ENCODE measurements at regions not wholly inside any gene's neighbourhood (a gene's known extent, or its start where the extent isn't known, plus 50 kb on each side); places are given as distances from the start of the nearest gene placed in this dataset.
A peak's percentile ranks its signal among the peaks of the same experiment; 100 is the strongest.

GRCh38 chr2:185147361-185147760 lies 549.0 kb downstream of the ZNF804A start:
- no peak for DNase-seq (ENCODE audit: low spot score)

- no peak for DNase-seq (ENCODE audit: low spot score)
Measured at GRCh38 chr2:185152186-185152585, 553.9 kb downstream of the ZNF804A start.

- no peak for DNase-seq (ENCODE audit: low spot score)
Measured at GRCh38 chr2:185161701-185162100, 563.4 kb downstream of the ZNF804A start.

- no peak for DNase-seq (ENCODE audit: low spot score)
Measured at GRCh38 chr2:185174353-185174752, 564.3 kb upstream of the FSIP2 start.

DNA sequence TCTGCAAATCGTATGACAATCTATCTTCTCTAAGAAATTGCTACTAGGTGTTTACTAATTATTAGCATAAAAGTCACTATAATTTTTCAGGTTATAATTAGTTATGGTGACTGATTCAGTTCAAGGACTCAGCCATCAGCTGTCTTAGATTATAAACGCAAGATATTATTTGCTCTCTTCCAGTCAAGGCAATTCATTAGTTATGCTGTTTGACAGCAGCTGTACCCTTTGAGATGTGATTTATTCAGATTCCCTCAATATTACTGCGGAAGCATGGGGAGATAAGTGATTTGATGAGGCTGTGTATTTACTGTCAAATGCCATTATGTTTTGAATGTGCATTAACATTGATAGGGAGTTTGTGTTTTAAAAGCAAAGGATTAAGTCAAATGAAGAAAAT lies 558.9 kb upstream of the FSIP2 start:
- DNase-seq (ENCODE audit: low spot score), result no peak

DNA sequence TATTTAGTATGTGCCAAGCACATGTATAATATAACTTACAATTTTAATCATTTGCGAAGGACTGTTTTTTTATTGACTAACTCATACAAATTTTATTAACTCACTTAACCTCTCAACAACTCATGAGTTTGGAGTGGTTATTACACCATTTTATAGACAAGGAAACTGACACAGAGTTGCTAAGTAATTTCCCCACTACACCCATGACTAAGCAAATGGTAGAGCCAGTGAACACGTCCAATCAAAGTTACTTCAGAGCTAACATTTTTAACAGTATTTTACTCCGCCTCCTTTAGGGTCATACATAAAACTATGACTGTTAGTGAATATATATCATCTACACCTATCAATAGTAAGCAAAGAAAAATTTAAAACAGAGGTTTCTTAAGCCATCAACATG lies 556.7 kb upstream of the FSIP2 start:
- no peak for DNase-seq (ENCODE audit: low spot score)

GRCh38 chr2:185185044-185185443 lies 553.6 kb upstream of the FSIP2 start:
- no peak for DNase-seq (ENCODE audit: low spot score)

- no peak for DNase-seq (ENCODE audit: low spot score)
Measured at GRCh38 chr2:185187421-185187820, 551.2 kb upstream of the FSIP2 start.

GRCh38 chr2:185188656-185189055 lies 549.9 kb upstream of the FSIP2 start:
- DNase-seq (ENCODE audit: low spot score), result no peak

- DNase-seq (ENCODE audit: low spot score), result no peak
Measured at GRCh38 chr2:185201063-185201462, 537.5 kb upstream of the FSIP2 start.

DNA sequence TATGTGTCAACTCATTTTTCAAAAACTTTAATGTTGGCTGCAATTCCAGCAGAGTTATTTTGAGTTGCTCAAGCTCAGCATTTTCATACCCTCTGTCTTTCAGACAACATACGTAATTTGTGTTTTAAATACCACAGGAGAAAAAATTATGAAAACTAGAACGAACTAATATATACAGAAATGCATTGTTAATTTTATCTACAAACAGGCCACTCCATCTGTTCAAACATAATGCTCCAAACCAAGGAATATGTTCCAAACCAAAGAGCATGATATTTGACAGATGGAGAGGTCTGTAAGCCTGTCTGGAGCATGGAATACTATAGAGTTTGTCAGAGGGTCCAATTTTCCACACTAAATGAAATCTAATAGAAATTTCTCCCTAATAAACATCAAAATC lies 536.2 kb upstream of the FSIP2 start:
- no peak for DNase-seq (ENCODE audit: low spot score)

DNA sequence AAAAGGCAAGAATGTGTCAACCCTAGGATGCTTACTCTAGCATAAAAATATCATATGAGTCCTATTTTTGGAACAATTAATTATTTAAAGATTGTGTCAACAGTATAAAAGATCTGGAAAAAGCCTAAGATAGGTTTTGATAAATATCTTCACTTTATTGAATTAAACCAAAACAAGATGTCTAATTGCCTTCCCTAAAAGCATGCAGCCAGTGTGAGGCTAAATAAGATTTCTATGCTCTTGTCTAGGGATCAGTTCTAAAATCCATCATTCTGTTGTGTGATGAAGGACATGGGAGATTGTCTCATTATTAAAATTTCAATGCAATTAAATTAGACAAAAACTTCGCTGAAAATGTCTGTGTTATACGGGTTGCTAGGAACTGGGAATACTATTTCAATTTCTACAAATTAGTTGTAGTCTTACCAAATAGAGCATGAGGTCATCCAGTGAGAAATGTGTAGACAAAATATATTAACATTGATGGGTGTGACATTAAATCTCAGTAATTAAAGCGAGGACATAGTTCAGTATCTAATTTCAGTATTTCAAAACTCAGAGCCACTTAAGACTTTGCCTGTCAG lies 535.6 kb upstream of the FSIP2 start:
- no peak for DNase-seq (ENCODE audit: low spot score)

DNA sequence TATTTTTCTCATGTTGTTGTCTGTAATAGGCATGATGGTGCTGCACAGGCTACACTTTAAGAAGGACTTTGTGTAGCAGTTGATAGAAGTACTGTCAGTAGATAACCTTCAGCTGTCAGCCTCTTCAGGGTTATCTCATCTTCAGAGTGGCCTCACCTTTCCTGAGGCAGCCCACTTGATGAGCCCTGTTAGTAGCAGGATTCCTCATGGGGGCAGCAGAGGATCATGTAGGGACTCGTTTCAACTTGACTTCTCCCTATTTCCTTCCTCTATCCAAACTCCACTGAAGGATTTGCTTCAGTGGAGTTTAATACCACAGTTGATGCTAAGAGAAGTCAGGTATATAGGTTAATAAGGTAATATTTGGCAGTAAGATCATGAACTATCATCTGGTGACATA lies 530.3 kb upstream of the FSIP2 start:
- peak; percentile 50 for DNase-seq (ENCODE audit: low spot score)

DNA sequence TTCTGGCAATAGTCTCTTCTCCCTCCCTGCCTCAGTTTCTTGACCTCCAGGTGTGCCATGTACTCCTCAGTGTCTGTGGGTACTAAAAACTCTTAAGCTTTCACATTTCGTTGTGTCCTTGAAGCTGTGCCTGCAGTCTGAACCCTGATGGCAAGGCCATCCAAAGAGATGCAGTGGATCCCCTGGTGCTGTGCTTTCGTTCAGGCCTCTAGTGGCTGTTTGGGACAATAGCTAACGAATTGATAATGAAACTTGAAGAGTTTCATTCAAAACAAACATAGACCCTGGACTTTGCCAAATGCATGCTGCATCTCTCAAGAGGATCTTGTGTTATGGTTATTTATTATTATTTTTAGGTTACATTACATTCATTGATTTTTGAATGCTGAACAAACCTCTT lies 523.1 kb upstream of the FSIP2 start:
- DNase-seq (ENCODE audit: low spot score), result no peak

DNA sequence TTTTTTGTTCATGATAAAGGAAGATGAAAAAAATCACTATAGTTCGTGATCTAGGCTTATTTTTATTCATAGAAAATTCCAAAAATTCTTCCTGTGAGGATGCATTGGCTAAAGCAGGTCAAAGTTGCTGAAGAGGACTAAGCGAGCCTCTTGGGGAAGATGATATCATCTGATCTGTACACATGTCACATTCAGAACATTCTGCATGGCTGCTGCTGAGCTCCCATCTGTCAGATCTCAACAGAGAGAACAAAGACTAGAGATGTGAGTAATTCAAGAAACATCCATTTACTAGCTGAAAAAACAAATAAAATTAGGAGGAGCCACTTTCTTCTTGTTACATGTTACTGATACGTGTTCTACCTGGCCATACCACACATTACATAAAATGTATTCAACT lies 518.6 kb upstream of the FSIP2 start:
- no peak for DNase-seq (ENCODE audit: low spot score)

- DNase-seq (ENCODE audit: low spot score), result no peak
Measured at GRCh38 chr2:185222311-185222710, 516.3 kb upstream of the FSIP2 start.

GRCh38 chr2:185227391-185227790 lies 511.2 kb upstream of the FSIP2 start:
- DNase-seq (ENCODE audit: low spot score), result no peak

GRCh38 chr2:185239491-185239890 lies 499.1 kb upstream of the FSIP2 start:
- DNase-seq (ENCODE audit: low spot score), result no peak

DNA sequence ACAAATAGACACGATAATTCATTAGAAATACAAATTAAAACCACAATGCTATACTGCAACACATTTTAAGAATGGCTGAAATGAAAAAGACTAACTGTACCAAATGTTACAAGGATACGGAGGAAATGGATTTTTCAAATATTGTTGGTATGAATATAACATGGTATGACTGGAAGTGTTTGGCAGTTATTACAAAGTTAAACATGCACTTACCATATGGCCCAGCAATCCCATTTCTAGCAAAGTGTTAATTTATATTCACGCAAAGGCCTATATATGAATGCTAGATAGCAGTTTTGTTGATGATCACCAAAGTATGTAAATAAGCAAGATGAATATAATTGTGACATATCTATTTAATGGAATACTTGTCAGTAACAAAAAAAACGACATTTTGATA lies 497.8 kb upstream of the FSIP2 start:
- no peak for DNase-seq (ENCODE audit: low spot score)

GRCh38 chr2:185241556-185241955 lies 497.0 kb upstream of the FSIP2 start:
- DNase-seq (ENCODE audit: low spot score), result no peak

GRCh38 chr2:185242462-185242861 lies 496.1 kb upstream of the FSIP2 start:
- no peak for DNase-seq (ENCODE audit: low spot score)

- no peak for DNase-seq (ENCODE audit: low spot score)
Measured at GRCh38 chr2:185245216-185245615, 493.4 kb upstream of the FSIP2 start.

- no peak for DNase-seq (ENCODE audit: low spot score)
Measured at GRCh38 chr2:185245806-185246205, 492.8 kb upstream of the FSIP2 start.

DNA sequence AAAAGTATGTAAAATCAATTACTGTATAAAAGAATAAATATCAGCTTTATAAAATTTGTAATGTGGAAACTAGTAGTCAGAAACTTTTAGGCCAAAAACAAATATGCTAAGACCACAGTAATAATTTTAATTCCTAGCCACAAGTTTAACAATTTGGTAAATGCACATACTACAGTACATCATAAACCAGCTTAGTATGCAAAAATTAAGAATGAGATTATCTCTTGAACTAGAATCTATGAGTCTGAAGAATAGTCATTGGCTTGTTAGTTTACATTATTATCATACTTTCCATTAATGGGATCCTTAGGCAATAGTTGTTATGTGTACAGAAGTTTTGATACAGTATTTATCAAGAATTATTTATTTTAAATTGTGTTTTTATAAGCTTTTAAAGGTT lies 491.9 kb upstream of the FSIP2 start:
- DNase-seq (ENCODE audit: low spot score), result no peak

- peak; percentile 16 for DNase-seq (ENCODE audit: low spot score)
Measured at GRCh38 chr2:185255566-185255965, 483.0 kb upstream of the FSIP2 start.

Measured in mucosa of gallbladder (tissue), 1 donor.